ENCODE measurements at regions not wholly inside any gene's neighbourhood (a gene's known extent, or its start where the extent isn't known, plus 50 kb on each side); places are given as distances from the start of the nearest gene placed in this dataset.

DNA sequence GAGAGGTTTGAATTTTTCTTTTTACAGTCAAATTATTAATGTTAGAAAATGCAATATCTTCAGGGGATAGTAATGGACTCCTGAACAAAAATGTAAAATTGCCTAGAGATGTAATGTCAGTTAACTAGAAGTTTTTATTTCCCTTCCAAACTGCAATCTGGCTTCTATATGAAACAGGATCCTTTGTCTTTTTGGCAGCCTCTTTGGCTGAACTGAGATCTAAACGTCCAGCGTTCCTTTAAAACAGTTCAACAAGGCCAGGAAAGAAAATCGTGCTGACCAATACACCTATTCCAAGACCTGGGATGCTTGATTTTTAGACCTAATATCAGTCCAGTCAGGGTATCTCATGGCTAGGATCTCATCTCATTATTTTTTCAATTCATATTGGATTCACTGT, 245.5 kb downstream of the FIGN start:
- TF ChIP-seq, protein P1, sequence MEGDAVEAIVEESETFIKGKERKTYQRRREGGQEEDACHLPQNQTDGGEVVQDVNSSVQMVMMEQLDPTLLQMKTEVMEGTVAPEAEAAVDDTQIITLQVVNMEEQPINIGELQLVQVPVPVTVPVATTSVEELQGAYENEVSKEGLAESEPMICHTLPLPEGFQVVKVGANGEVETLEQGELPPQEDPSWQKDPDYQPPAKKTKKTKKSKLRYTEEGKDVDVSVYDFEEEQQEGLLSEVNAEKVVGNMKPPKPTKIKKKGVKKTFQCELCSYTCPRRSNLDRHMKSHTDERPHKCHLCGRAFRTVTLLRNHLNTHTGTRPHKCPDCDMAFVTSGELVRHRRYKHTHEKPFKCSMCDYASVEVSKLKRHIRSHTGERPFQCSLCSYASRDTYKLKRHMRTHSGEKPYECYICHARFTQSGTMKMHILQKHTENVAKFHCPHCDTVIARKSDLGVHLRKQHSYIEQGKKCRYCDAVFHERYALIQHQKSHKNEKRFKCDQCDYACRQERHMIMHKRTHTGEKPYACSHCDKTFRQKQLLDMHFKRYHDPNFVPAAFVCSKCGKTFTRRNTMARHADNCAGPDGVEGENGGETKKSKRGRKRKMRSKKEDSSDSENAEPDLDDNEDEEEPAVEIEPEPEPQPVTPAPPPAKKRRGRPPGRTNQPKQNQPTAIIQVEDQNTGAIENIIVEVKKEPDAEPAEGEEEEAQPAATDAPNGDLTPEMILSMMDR (IDR thresholded peaks at IDR 0.05; ENCODE audit: low read length): no peak
- no peak for TF ChIP-seq EZH2 (IDR thresholded peaks at IDR 0.05; ENCODE audit: borderline replicate concordance, low read length)

Data from OCI-LY1 (cell line).